Astrocyte of the spinal cord (primary cell): ENCODE measurements at regions not wholly inside any gene's neighbourhood (a gene's known extent, or its start where the extent isn't known, plus 50 kb on each side); places are given as distances from the start of the nearest gene placed in this dataset.
A peak's percentile ranks its signal among the peaks of the same experiment; 100 is the strongest.

Source experiments
- DNase-seq: peaks from one replicate; pipeline ENCODE4 v3.0.0; 2011; ENCODE audit warnings: low read depth, low spot score
- H3K4me3 ChIP-seq: 2 replicates; pipeline ENCODE4 v1.5.1; 2011; ENCODE audit warnings: low read depth, mild to moderate bottlenecking, low read length, moderate library complexity
- in situ Hi-C: cut with HindIII; loops from 2 replicates; pipeline ENCODE4 v1.10.0; 2017; ENCODE audit warnings: low sequenced_read_pairs
- TF ChIP-seq, protein P1 (sequence below): IDR thresholded peaks from 2 replicates; pipeline ENCODE4 v1.5.1; 2012; ENCODE audit warnings: low read depth, mild to moderate bottlenecking, low read length, inconsistent platforms

GRCh38 chr16:49036126-49036525 lies 245.5 kb downstream of the CBLN1 start:
- in situ Hi-C loops, result no loop called here
- TF ChIP-seq, protein P1, sequence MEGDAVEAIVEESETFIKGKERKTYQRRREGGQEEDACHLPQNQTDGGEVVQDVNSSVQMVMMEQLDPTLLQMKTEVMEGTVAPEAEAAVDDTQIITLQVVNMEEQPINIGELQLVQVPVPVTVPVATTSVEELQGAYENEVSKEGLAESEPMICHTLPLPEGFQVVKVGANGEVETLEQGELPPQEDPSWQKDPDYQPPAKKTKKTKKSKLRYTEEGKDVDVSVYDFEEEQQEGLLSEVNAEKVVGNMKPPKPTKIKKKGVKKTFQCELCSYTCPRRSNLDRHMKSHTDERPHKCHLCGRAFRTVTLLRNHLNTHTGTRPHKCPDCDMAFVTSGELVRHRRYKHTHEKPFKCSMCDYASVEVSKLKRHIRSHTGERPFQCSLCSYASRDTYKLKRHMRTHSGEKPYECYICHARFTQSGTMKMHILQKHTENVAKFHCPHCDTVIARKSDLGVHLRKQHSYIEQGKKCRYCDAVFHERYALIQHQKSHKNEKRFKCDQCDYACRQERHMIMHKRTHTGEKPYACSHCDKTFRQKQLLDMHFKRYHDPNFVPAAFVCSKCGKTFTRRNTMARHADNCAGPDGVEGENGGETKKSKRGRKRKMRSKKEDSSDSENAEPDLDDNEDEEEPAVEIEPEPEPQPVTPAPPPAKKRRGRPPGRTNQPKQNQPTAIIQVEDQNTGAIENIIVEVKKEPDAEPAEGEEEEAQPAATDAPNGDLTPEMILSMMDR, result no peak
- no peak for DNase-seq
- no peak overlapping the region for H3K4me3 ChIP-seq

DNA sequence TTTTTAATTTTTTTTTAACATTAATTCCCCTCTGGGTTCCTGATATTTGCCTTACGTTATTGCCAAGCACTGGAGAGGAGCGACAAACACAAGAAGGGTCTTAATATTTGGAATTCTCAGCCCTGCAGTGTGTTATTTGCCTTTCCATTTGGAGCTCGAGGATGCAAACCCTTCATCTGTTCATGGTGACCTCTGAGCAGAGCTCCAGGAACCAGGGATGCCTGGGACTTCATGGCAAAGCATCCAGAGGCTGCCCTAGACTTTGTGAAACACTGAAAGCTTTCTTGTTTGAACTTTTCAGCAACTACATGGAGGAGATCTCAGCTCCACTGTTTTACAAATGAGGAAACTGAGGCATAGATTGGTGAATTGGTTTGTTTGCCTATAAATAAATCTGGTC lies 254.2 kb downstream of the CBLN1 start:
- no peak for DNase-seq
- in situ Hi-C loops, result no loop called here
- H3K4me3 ChIP-seq, result no peak overlapping the region
- TF ChIP-seq, protein P1, result no peak

DNA sequence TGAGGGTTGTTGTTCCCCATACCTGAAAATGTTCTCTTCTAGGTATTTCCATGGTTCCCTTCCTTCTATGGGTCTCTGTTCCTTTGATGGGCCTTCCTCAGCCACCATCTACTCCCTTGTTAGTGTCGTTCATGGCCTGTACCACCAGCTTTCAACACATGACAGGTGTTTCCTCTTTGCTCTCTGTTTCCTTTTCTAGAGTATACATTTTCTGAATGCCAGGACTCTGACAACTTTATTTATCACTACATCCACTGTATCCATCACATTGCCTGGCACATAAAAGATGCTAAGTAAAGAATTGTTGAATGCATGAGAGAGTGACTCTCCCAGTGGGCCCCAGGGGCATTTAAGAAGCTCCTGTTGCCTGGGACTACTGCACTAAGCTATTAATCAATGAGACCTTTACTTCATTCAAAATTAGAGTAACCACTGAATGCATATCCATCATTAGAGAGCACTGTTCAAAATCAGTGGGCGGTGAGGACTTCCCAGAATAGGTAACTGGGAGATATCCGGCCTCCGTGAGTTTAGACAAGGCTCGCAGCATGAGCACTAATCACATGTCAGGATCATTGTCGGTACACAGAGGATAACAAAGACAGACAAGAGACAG lies 255.0 kb downstream of the CBLN1 start:
- TF ChIP-seq, protein P1, result no peak
- in situ Hi-C loops, result no loop called here
- no peak overlapping the region for H3K4me3 ChIP-seq
- no peak for DNase-seq

DNA sequence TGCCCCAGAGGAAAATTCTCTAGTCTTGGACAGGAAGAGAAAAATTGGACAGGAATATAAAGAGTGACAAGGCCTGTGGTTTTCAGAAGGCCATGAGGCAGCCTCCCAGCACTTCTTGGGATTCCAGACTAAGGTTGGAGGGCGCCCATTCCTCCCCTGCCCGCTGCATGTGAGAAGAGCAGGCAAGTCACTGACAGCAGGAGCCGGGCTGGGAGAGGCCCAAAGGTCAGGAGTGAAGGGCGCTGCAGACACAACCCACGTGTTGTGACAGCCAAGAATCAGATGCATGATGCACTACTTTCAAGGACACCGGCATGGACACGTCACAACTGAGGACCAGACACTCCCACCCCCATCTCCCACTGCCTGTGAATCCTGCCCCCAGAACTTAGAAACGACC lies 256.7 kb downstream of the CBLN1 start:
- TF ChIP-seq, protein P1, result no peak
- no peak for DNase-seq
- in situ Hi-C loops, result no loop called here
- no peak overlapping the region for H3K4me3 ChIP-seq

DNA sequence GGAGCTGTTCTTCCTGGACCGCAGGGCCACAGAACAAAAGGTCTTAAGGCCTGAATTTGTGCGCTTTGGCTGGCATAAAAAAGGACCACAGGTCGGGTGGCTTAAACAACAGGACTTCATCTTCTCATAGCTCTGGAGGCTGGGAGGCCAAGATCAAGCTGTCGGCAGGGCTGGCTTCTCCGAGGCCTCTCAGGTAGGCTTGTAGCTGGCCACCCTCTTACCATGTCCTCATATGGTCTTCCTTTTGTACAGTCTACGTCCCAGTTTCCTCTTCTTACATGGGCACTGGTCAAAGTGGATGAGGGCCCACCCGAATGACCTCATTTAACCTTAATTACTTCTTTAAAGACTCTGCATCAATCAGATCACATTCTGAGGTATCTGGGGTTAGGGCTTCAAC lies 257.6 kb downstream of the CBLN1 start:
- in situ Hi-C loops, result no loop called here
- TF ChIP-seq, protein P1, result no peak
- no peak for DNase-seq
- no peak overlapping the region for H3K4me3 ChIP-seq

DNA sequence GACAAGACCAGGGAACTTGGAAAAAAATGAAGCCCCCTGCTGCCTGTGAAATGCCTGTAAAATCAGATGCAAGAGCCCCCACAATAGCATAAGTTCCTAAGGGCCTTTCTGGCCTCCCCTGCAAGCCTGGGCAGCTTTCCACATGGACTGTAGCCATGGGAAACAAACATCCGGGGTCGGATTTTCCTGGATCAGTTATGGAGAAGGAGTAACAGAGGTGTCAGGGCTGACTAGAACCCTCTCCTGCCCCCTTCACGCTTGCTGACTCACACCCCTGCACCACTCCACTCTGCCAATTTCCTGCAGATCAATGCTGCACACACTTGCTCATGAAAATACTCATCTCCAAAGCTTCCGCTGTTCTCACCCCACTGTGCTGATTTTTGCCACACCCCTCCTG lies 258.6 kb downstream of the CBLN1 start:
- in situ Hi-C loops, result no loop called here
- H3K4me3 ChIP-seq, result no peak overlapping the region
- peak; percentile 57 for DNase-seq
- TF ChIP-seq, protein P1, result no peak
